ENCODE measurements at regions not wholly inside any gene's neighbourhood (a gene's known extent, or its start where the extent isn't known, plus 50 kb on each side); places are given as distances from the start of the nearest gene placed in this dataset.

DNA sequence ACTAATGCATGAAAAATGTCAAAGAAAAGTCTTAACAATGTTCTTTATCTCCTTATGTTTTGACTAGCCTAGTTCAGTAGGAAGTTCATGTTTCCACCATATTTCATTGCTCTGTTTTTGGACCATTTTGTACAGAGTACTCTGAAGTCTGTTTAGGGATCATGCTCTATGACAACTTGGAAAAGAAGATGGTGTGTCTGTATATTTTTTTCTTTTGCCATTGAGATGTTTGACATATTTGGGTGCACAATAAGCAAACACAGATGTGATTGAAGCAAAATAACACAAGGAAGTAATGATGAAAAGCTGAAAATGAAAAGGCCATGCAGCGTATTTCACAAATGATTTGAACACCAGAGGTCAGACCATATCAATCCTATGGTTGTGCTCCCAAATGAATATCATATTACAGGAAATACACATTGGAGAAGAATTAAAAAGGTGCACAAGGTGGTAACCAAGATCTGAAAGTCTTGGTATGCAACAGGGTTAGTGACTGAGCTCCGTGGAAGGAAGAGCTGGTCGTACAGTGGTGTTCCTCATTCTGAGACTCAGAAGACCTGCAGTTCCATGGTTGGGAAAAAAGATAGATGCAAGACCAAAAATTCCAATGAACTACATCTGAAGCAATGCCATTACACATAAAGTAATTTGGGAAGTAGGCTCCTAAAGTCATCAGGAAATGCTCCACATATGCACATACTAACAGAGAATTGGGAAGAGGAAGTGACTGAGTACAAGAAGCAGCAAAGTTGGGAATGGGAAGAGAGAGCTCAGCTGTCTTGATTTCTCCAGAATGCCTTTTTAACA lies 463.5 kb downstream of the LMO4 start:
- DNase-seq: no peak

DNA sequence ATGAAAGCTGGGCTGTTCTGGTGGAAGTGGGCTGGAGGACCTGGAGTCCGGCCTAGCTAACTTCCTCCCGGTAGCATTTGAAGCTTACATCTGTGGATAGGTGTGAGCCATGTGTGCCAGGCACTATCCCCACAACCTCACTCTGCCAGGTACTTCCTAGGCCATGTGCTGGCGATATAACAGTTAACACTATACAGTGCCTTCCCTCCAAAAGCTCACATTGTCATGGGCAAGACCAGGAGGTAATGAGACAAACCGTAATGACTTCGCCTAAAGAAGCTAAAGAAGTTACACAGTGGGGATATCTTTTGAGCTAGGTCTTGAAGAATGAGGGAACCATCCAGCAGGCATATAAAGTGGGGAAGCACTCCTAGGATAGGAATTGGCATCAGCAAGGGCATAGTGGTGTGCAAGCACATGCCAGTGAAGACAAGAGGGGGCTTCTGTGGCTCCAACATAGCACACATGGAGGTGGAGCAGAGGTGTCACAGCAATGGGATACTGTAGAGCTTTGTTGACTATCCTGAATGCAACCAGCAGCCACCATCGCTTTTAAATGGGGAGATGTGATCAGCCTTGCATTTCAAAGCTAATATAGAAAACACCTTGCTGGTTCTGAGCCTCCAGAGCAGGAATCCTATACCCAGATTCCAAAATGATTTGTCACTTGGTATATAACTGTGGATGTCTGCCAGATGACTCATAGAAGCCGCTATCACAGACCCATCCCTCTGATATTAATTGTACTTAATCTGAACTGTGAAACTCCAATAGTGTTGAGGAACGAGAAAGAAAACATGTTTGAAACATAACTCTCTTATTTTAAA lies 466.3 kb downstream of the LMO4 start:
- no peak for DNase-seq

DNA sequence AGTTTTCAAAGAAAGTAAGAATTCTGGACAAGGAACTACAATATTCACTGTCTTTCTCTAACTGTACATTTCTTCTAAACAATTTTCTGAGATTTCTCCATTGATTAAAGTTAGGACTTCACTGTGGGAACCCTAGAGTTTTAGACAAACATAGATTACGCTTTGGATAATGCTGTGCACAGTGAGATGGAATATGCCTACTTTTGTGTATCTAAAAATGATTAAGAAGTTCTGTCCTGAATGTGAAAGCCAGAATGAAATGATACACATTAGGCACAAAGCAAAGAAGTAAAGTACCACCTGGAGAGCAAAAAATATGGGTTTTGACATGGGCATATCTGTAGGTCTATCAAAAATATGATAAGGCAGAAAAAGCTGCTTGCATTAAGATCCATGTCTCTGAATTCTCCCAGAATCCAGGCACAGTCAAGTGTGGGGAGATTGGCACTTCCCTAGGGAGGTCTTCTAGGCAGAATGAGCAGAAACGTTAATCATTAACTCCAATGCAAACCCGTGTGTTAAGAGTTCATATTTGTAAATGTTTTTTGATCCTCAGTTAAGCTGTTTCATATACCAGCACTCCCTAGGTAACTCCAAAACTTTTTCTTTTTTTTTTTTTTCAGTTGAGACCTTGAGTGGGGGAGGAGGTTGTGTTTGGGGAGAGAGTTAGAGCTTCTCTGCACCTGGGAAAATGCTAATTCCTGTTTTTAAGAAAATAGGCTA lies 467.1 kb downstream of the LMO4 start:
- DNase-seq: no peak

DNA sequence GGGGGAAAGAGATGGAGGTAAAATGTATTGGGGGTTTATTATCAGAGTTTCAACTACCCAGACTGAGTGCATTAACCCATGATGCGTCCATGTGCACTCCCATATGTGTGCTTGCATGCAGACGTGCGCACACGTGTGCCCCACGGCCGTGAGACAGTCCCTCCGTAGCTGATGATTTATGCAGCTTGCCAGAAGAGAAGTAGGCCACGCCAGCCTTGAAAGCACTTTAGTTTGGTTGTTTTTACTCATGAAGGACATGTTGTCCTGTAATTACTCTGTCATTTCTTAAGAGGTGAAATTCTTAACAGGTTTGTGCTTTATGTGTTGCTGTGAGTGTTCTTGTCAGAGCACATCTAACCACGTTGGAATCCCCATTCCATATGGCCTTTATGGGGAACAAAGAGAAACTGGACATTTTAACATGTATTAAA lies 467.8 kb downstream of the LMO4 start:
- DNase-seq: no peak

GRCh38 chr1:87799451-87799850 lies 470.8 kb downstream of the LMO4 start:
- DNase-seq: no peak

GRCh38 chr1:87800006-87800405 lies 471.3 kb downstream of the LMO4 start:
- no peak for DNase-seq

GRCh38 chr1:87803375-87803774 lies 474.7 kb downstream of the LMO4 start:
- no peak for DNase-seq

DNA sequence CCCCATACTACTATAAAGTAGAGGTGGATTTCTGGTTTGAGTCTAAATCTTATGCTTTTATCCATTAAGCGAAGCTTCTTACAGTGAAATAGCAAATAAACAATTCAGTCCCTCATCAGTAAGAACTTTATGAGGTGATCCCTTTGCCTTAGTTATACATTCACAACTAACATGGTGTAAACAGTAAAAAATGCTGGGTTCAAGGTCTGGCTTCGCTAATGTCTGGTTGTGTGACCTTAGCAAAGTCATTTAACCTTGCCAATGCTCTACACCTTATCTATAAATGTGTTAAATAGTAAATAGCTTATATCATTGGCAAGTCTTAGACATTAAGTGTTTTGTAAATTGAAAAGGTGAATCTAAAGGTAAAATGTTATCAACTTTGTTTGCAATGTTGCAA lies 475.4 kb downstream of the LMO4 start:
- no peak for DNase-seq

GRCh38 chr1:87805666-87806378 lies 477.1 kb downstream of the LMO4 start:
- DNase-seq: no peak

DNA sequence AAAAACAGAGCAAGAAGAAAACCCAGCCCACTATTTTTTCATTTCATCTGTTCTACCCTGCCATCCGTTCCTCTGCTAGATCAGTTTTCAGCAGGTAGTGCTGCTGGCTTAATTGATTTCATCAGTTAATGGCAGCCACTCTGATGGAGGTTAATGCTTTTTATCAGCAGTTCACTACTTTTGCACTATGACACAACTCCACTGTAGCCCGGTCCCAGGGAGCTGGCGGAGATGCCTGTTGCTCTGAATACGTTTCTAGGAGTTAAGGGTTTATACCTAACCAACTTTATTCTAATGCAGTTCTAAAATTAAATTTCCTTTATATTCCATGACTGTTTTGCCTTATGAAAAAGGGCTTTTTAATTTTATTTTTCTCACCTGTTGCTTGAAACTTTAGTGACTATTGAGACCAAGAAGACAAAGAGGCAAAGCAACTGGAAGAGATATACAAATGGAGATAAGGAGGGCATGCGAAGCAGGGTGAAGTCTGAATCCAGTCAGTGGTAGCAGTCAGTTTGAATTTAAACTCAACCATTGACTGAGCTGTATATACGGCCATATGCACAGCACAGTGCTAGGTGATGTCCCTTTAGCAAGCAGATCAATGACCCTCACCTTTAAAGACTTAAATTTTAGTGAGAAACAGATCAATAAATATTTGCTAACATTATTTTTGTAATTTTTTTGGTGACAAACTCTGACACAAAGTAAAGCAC lies 477.9 kb downstream of the LMO4 start:
- DNase-seq: no peak

GRCh38 chr1:87810166-87810565 lies 481.5 kb downstream of the LMO4 start:
- no peak for DNase-seq

GRCh38 chr1:87812871-87813577 lies 484.3 kb downstream of the LMO4 start:
- DNase-seq: no peak

DNA sequence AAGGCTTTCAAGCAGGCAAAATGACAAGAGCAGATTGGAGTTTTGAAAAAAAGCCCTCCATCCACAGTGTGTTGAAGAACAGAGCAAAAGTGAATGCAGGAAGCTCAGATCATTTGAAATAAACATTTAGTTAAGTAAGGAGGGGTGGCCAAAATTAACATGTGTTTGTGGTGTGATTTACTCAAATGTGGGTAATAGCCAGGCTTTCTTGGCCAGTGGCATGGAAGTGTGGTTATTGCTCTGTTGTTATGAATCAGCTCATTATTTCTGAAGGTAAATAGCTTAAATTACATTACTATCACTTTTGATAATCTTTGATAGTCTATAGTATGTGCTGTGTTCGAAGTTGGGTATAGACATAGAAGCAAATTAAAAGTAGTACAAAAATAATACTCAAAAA lies 485.9 kb downstream of the LMO4 start:
- no peak for DNase-seq

- DNase-seq: no peak
These were observed 488.0 kb downstream of the LMO4 start for GRCh38 chr1:87816646-87817045.

- no peak for DNase-seq
These were observed 492.1 kb downstream of the LMO4 start for GRCh38 chr1:87820668-87821334.

- no peak for DNase-seq
These were observed 492.6 kb downstream of the LMO4 start for GRCh38 chr1:87821335-87821697.

DNA sequence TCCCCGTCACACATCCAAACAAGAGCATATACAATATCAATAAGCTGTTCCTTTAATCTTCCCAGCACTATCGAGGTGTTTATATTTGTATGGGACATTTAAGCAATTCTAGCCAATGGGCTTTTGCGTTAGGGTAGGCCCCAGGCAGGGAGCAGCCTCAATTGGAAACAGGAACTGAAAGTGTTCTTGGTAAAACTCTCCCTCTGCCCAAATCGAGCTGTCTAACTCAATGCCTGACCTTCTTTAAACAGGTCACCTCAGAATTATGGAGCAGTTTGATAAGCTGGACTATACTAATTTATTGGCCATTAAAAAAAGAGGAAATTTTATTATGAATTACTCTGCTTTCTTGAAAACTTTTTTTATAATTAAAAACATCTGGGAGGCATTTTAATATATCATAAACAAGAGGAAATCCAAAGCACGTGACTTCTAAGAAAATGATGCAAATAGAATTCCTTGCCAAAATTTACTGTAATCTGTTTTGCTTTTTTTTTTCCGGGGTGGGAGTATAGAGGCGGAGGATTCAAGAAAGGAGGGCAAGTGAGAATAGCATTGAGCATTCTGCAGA lies 498.1 kb downstream of the LMO4 start:
- DNase-seq: no peak

DNA sequence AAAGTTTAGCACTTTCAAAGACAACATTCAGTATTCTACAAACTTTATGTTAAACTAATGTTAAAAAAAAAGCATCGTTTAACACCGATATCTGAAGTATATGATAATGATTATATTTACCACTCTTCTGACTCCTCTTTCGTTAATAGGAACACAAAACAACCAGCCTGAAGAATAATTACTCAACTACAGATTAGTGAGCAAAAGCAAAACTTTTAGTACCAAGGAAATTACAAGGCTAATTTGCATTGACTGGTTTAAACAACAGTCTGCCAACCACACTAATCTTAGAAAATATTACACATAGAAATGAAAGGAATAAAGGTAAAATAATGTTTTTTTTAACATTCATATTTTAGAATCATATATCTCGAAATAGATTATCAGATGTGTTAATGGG lies 500.7 kb downstream of the LMO4 start:
- DNase-seq: no peak

DNA sequence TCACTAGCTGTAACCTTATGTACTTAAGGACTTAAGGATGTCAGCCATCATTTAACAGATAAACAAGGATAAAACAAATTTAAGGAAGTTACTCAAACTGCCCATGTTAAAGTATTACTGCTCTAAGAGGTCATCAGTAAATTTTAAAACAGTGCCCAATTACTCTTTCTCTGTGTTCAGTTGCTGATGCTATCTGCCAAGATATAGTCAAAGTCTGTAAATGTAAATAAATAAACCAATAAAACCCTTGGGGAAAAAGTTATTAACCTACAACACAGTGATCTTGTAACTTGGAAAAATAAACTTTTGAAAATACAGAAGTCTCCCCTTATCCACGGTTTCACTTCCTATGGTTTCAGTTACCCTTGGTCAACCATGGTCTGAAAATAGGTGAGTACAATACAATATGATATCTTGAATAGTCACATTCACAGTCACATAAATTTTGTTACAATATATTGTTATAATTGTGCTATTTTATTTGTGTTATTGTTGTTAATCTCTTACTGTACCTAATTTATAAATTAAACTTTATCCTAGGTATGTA lies 501.8 kb downstream of the LMO4 start:
- DNase-seq: no peak

- DNase-seq: no peak
These were observed 504.5 kb downstream of the LMO4 start for GRCh38 chr1:87833166-87833565.

Data from DMS153 (cell line).